GM19452 (cell line): ENCODE measurements at regions not wholly inside any gene's neighbourhood (a gene's known extent, or its start where the extent isn't known, plus 50 kb on each side); places are given as distances from the start of the nearest gene placed in this dataset.
"Not testable (repeated sequence)": the region's sequence is repeated elsewhere in the genome, so short reads cannot be mapped to it uniquely, and the experiment has no call there.

Experiments
- ATAC-seq: cut with Tn5 transposase; IDR thresholded peaks from one replicate; pipeline ENCODE4 v1.9.1; 2021; ENCODE audit not compliant: unreplicated experiment

- ATAC-seq, result no peak
Observed at GRCh38 chr2:7145707-7146106, 228.5 kb downstream of the RNF144A start.

DNA sequence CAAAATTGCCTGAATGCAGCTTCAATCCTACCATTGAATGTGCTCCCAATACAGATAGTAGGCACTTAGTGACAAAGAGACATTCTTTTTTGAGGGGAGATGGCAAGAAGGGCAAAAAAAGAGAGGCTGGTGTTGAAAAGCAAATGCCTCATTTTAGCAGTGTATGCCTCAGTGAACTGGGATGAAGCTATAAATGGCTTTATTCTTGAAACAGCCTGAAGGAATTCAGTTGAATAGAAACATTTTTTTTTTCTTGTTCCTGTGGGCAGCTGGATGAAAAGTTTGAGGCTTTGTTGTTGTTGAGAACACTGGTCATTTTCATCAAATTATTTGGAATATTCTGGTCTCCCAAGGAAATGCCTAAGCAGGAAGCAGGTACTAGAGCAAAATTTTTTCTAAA lies 228.9 kb downstream of the RNF144A start:
- ATAC-seq, result no peak

DNA sequence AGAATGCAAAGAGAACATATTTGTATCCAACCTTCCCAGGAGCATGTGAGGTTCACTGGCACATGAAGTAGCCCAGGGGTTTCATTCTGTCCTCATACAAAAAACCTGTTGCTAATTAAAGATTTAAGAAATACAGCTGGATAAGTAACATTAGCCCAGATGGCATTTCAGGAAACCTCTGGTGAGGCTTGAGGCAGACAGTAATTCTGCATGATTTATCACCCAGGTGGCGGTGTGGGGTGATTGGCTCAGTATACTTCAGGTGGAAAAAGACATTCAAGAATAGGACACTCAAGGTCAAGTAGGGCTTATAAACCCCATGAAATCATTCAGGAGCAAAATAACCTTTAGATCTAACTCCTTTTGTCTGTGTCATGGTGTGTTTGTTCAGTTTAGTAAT lies 237.4 kb downstream of the RNF144A start:
- no peak for ATAC-seq

DNA sequence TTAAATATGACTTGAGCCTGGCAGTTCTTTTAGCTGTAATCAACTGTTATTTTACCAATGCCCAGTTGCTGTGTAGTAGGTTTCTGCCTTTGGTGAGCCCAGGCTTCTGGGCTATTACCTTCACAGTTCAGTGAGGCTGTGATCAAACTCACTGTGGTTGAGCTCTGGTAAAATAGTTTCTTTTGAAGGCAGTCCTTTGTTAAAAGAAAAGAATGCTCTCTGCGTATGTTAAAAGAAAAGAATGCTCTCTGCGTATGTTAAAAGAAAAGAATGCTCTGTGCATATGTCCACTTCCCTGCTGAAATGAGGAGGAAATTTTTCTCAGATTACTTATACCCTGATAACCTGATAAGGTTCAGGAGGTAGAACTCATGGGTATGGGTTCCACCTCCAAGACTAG lies 244.3 kb downstream of the RNF144A start:
- no peak for ATAC-seq

- no peak for ATAC-seq
Observed at GRCh38 chr2:7165736-7166135, 248.5 kb downstream of the RNF144A start.

GRCh38 chr2:7167801-7168411 lies 250.7 kb downstream of the RNF144A start:
- no peak for ATAC-seq

GRCh38 chr2:7169593-7169992 lies 252.4 kb downstream of the RNF144A start:
- no peak for ATAC-seq

DNA sequence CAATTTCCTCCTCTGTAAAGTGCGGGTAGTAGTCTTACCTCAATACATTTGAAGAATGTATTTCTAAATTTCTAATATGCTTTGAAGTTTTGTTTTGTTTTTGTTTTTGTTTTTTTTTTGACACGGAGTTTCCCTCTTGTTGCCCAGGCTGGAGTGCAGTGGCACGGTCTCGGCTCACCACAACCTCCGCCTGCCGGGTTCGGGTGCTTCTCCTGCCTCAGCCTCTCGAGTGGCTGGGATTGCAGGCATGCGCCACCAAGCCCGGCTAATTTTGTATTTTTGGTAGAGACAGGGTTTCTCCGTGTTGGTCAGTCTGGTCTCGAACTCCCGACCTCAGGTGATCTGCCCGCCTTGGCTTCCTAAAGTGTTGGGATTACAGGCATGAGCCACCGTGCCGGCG lies 261.8 kb downstream of the RNF144A start:
- not testable (repeated sequence) for ATAC-seq

GRCh38 chr2:7180638-7181370 lies 263.6 kb downstream of the RNF144A start:
- no peak for ATAC-seq

- no peak for ATAC-seq
Observed at GRCh38 chr2:7182525-7182924, 265.3 kb downstream of the RNF144A start.

- no peak for ATAC-seq
Observed at GRCh38 chr2:7189106-7189505, 271.9 kb downstream of the RNF144A start.

DNA sequence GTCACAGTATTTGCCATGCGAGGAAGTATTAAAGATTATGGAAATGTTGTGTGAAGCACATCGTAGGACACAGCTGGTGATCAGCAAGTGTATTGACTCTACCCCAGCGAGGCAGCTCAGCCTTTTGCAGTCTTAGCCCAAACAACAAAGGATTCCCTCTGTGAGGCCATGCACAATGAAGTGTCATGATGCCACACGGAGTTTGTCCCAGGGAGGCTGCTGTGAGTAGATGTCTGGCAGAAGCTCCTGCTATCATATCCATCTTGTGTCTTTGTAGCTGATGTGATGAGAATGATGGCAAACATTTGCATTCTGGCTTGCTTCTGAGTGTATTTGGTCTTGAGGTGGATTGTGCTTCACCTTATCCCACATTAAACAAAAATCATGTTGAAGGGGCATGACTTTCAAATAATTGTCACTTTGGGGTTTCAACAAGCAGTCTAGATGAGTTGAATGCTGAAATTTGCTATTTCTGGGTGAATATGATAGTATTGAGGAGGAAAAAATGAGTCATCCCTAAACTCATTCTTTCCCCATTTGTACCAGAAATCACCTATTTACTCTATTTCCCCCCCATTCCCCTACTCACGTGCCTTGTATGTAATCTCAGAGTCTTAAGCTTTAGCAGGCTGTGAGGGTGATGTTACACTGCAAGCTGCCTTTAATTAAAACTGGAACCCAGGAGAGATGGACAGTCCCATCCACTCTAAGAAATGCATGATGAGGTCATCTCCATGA lies 273.5 kb downstream of the RNF144A start:
- no peak for ATAC-seq

- ATAC-seq, result no peak
Observed at GRCh38 chr2:7191932-7192331, 274.7 kb downstream of the RNF144A start.

DNA sequence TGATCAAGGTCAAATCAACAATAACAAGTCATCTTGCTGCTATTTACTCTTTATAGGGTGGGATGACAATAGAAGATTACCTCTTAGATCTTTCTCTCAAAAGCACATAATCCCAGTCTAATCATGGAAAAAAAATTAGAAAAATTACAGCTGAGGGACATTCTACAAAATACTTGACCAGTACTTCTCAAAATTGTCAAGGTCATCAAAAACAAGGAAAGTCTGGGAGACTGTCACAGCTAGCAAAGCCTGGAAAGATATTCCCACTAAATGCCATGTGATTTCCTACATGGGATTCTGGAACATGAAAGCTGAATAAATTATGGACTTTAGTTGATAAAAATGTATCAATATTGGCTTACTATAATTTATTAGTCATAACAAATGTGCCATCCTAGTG lies 276.2 kb downstream of the RNF144A start:
- no peak for ATAC-seq

GRCh38 chr2:7194950-7195349 lies 277.7 kb downstream of the RNF144A start:
- ATAC-seq, result no peak

GRCh38 chr2:7196883-7197282 lies 279.7 kb downstream of the RNF144A start:
- no peak for ATAC-seq

GRCh38 chr2:7201851-7202250 lies 284.6 kb downstream of the RNF144A start:
- ATAC-seq, result no peak

GRCh38 chr2:7203056-7203467 lies 285.9 kb downstream of the RNF144A start:
- ATAC-seq, result no peak

DNA sequence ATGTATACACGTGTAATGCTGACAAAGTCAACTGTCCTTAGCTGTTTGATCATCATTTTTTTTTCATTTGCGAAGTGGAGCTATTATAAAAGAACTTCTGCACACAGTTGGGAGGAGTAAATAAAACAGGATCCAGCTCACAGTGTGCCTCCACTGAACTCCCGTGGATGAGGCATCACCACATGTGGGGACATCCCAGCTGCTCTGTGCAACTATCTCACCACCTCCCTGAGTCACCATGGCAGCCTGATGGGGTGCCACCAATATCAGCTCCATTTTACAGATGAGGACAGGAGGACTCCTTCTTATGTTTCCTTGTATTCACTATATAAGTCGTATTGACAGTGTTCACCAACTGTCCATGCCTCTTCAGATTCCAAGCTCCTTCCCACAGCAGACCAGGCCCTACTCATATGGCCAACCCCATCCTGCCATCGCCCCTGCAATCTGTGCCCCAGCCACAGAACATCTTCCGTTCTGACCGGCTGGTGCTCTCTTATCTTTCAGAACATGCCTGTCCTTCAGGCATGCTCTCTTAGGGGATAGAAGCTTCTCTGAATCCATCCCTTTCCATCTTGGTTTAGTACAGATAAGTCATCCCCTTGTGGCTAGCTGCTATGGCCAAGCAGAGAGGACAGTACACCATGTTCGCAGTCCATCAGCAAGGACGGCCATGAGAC lies 288.1 kb downstream of the RNF144A start:
- no peak for ATAC-seq

- no peak for ATAC-seq
Observed at GRCh38 chr2:7206111-7206810, 289.0 kb downstream of the RNF144A start.

DNA sequence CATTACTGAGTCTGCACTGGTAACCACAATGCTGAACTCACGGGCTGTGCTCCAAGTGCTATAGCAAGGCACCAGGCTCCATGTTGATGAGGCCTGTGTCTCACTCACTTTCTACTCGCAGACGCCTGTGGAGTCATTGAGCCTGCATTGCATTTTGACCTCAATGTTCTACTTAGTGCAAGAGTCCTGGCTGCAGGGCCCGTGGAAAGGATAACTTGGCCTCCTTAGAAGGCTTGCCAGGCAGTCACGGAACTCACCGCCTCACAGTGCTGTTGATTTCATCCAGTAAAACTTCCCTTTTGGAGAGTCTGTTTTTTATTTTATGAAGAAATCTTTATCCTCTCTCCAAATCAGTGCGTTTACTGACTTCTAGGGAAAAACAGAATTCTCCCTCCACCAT lies 290.4 kb downstream of the RNF144A start:
- ATAC-seq, result no peak
